ENCODE measurements at regions not wholly inside any gene's neighbourhood (a gene's known extent, or its start where the extent isn't known, plus 50 kb on each side); places are given as distances from the start of the nearest gene placed in this dataset.

DNA sequence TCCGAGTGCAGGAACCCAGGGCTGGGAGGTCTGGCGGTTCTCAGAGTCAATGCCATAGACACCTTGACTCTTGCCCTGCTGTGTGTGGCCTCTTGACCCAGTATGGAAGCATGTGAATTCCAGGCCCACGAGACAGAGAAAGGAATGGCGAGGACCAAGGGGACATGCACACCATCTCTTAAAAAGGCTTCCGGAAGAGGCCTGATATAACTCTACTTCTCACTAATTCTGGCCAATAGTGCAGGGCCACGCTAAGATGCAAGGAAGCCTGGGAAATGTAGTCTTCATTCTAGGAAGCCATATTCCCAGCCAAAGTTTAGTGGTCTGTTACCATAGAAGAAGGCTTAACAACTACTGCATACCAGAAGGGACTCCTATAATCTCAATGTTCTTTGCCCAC lies 177.0 kb upstream of the KCNG1 start:
- ChIA-PET CTCF (interaction anchor here (0.6 kb wide), 1 partner anchor 9 kb away, joined by 3 read pairs; no protein-coding TSS in a partner anchor), POLR2A (no interaction called here)
- H3K36me3 ChIP-seq (replicated peaks in 1 of 2; ENCODE audit: control insufficient read depth in 1 of 2, insufficient read depth in 2 of 2, low read length in 1 of 2): no peaks in the 10 kb centered on the region
- H4K20me1 ChIP-seq (ENCODE audit: insufficient read depth): no peaks in the 10 kb centered on the region
- H3K9ac ChIP-seq: no peak overlapping the region
- no peak overlapping the region for H3K27ac ChIP-seq (ENCODE audit: low read depth in 2 of 2, low read length in 1 of 2)
- no peaks in the 10 kb centered on the region for H3K9me3 ChIP-seq
- H3K4me2 ChIP-seq: no peak overlapping the region
- TF ChIP-seq YY1 (IDR thresholded peaks at IDR 0.05; ENCODE audit: low read depth) (peak; percentile 73; the same call in 1 of the 2 replicates), RXRA (IDR thresholded peaks at IDR 0.05; ENCODE audit: borderline replicate concordance, low read depth) (no peak)
- H3K4me1 ChIP-seq (ENCODE audit: control insufficient read depth in 1 of 2, insufficient read depth in 2 of 2, low read depth in 1 of 2, low read length in 1 of 2): peaks cover 0 to 5% of the 10 kb centered on the region in 2 experiments; a peak in 1 of 4 replicates
- WGBS (ENCODE audit: low lambda C conversion rate): 76% methylated on average over 6 of the region's 6 CpGs
- no peaks in the 10 kb centered on the region for H3F3A ChIP-seq (replicated peaks; ENCODE audit: insufficient read depth)
- no peak overlapping the region for H2AFZ ChIP-seq (ENCODE audit: low read depth)
- no peaks in the 10 kb centered on the region; the same call in 1 of the 2 replicates for H3K27me3 ChIP-seq (ENCODE audit: insufficient read depth)
- H3K9me2 ChIP-seq: no peaks in the 10 kb centered on the region
- no peaks in the 10 kb centered on the region for H3K79me2 ChIP-seq (ENCODE audit: insufficient read depth)
- DNase-seq: no peak
- H3K4me3 ChIP-seq (ENCODE audit: low read depth in 2 of 2, low read length in 1 of 2): no peak overlapping the region

DNA sequence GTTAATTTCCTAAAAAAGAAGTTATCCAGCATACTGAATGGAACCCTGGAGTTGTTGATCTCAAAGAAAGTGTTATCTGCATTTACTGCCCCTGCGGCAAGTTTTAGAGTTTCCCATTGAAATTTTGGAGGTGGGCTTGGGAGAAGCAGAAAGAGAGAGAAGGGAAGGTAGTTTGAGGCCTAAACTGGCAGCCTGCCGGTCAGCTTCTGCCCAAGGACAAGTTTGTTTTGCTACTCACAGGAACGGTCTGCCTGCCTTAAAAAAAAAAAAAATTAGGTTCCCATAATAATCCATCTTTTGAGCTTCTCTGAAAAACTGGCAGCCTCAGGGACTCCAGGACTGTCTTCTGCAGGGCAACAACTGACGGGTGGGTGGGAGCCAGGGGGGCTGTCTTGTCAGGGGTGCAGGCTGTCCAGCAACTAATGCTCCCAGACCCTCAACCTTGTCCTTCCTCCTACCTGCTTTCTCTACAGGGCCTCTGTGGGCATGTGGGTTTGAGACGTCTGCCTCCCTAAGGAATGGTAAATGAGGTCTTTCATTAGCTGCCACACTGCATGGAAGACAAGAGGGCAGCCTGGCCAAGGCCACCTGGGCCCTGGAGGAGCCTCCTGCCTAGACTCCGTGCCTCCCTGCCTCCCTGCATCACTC lies 176.1 kb upstream of the KCNG1 start:
- DNase-seq: no peak
- ChIA-PET CTCF (no interaction called here), POLR2A (no interaction called here)
- Histone ChIP-seq H3K9me3 (no peaks in the 10 kb centered on the region), H3K4me2 (no peak overlapping the region), H3K36me3 (replicated peaks in 1 of 2; ENCODE audit: control insufficient read depth in 1 of 2, insufficient read depth in 2 of 2, low read length in 1 of 2) (no peaks in the 10 kb centered on the region), H4K20me1 (ENCODE audit: insufficient read depth) (no peaks in the 10 kb centered on the region), H3K9ac (no peak overlapping the region), H3K9me2 (no peaks in the 10 kb centered on the region), H3K27ac (ENCODE audit: low read depth in 2 of 2, low read length in 1 of 2) (no peak overlapping the region), H3K27me3 (ENCODE audit: insufficient read depth) (no peaks in the 10 kb centered on the region; the same call in 1 of the 2 replicates), H3K79me2 (ENCODE audit: insufficient read depth) (no peaks in the 10 kb centered on the region), H3K4me1 (ENCODE audit: control insufficient read depth in 1 of 2, insufficient read depth in 2 of 2, low read depth in 1 of 2, low read length in 1 of 2) (peaks cover 0 to 2% of the 10 kb centered on the region in 2 experiments; a peak in 1 of 4 replicates), H2AFZ (ENCODE audit: low read depth) (no peak overlapping the region), H3K4me3 (ENCODE audit: low read depth in 2 of 2, low read length in 1 of 2) (no peak overlapping the region), H3F3A (replicated peaks; ENCODE audit: insufficient read depth) (no peaks in the 10 kb centered on the region)
- TF ChIP-seq, protein P1, sequence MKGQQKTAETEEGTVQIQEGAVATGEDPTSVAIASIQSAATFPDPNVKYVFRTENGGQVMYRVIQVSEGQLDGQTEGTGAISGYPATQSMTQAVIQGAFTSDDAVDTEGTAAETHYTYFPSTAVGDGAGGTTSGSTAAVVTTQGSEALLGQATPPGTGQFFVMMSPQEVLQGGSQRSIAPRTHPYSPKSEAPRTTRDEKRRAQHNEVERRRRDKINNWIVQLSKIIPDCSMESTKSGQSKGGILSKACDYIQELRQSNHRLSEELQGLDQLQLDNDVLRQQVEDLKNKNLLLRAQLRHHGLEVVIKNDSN (IDR thresholded peaks at IDR 0.05; ENCODE audit: borderline replicate concordance, low read depth): no peak
- no peak for TF ChIP-seq SIN3A (IDR thresholded peaks at IDR 0.05; ENCODE audit: borderline replicate concordance, low read depth, low read length)
- TF ChIP-seq, protein P2, sequence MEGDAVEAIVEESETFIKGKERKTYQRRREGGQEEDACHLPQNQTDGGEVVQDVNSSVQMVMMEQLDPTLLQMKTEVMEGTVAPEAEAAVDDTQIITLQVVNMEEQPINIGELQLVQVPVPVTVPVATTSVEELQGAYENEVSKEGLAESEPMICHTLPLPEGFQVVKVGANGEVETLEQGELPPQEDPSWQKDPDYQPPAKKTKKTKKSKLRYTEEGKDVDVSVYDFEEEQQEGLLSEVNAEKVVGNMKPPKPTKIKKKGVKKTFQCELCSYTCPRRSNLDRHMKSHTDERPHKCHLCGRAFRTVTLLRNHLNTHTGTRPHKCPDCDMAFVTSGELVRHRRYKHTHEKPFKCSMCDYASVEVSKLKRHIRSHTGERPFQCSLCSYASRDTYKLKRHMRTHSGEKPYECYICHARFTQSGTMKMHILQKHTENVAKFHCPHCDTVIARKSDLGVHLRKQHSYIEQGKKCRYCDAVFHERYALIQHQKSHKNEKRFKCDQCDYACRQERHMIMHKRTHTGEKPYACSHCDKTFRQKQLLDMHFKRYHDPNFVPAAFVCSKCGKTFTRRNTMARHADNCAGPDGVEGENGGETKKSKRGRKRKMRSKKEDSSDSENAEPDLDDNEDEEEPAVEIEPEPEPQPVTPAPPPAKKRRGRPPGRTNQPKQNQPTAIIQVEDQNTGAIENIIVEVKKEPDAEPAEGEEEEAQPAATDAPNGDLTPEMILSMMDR (IDR thresholded peaks at IDR 0.05): no peak
- TF ChIP-seq TCF12 (IDR thresholded peaks at IDR 0.05): no peak
- TF ChIP-seq YY1 (IDR thresholded peaks at IDR 0.05; ENCODE audit: low read depth): no peak
- TF ChIP-seq SMC3 (IDR thresholded peaks at IDR 0.05; ENCODE audit: low read depth, low read length): no peak
- TF ChIP-seq FOSL2 (IDR thresholded peaks at IDR 0.05; ENCODE audit: borderline replicate concordance, low read depth): no peak
- TF ChIP-seq, protein P3, sequence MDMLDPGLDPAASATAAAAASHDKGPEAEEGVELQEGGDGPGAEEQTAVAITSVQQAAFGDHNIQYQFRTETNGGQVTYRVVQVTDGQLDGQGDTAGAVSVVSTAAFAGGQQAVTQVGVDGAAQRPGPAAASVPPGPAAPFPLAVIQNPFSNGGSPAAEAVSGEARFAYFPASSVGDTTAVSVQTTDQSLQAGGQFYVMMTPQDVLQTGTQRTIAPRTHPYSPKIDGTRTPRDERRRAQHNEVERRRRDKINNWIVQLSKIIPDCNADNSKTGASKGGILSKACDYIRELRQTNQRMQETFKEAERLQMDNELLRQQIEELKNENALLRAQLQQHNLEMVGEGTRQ (IDR thresholded peaks at IDR 0.05; ENCODE audit: borderline replicate concordance, low read depth, low read length): no peak
- TF ChIP-seq RXRA (IDR thresholded peaks at IDR 0.05; ENCODE audit: borderline replicate concordance, low read depth): no peak
- no peak for TF ChIP-seq RAD21 (IDR thresholded peaks at IDR 0.05; ENCODE audit: low read length)
- WGBS (ENCODE audit: low lambda C conversion rate): 57% methylated on average over 6 of the region's 6 CpGs

Data from SK-N-SH (cell line).